Sigmoid colon (tissue), 6 donors: ENCODE measurements at regions not wholly inside any gene's neighbourhood (a gene's known extent, or its start where the extent isn't known, plus 50 kb on each side); places are given as distances from the start of the nearest gene placed in this dataset.

Experiments used
- DNase-seq: peaks from one replicate; pipeline ENCODE4 v3.0.0-alpha.2; 2019
- H3K27ac ChIP-seq, 4 donors: fragments of 200-600 bp; sonication (generic); one replicate each; pipeline ENCODE4 v1.5.1; 2016 to 2019; ENCODE audit warnings: mild to moderate bottlenecking in 1 of 4
- H3K27me3 ChIP-seq, 3 donors: fragments of 200-600 bp; sonication (generic); one replicate each; pipeline ENCODE4 v1.5.1; 2019; ENCODE audit warnings: mild to moderate bottlenecking in 1 of 3
- H3K36me3 ChIP-seq, 4 donors: fragments of 200-600 bp; sonication (generic); one replicate each; pipeline ENCODE4 v1.5.1; 2016 to 2019
- H3K4me1 ChIP-seq, 4 donors: fragments of 200-600 bp; sonication (generic); one replicate each; pipeline ENCODE4 v1.5.1; 2017 to 2019
- H3K4me3 ChIP-seq, 4 donors: fragments of 200-600 bp; sonication (generic); one replicate each; pipeline ENCODE4 v1.5.1; 2017 to 2019; ENCODE audit warnings: mild to moderate bottlenecking in 2 of 4, moderate library complexity in 1 of 4
- H3K9me3 ChIP-seq, 4 donors: fragments of 200-600 bp in 3 of 4; sonication (generic) in 3 of 4; one replicate each; pipeline versions ENCODE4 v1.5.1 to v1.6.1; 2013 to 2019
- CTCF ChIP-seq, 4 experiments: fragments of 450-650 bp in 3 of 4; fragments of 200-600 bp in 1 of 4; IDR thresholded peaks; one replicate each; pipeline ENCODE4 v1.5.1; 2016 to 2019; ENCODE audit warnings: antibody characterized with exemption in 4 of 4, mild to moderate bottlenecking in 3 of 4, moderate library complexity in 2 of 4
- EP300 ChIP-seq, 4 donors: sonication (generic); formaldehyde crosslinking; IDR thresholded peaks; one replicate each; pipeline ENCODE4 v1.6.1; 2017; ENCODE audit warnings: antibody characterized with exemption in 4 of 4
- POLR2A ChIP-seq, 2 donors: fragments of 450-650 bp; IDR thresholded peaks; one replicate each; pipeline ENCODE4 v1.6.1; 2016; ENCODE audit warnings: antibody characterized with exemption in 2 of 2, mild to moderate bottlenecking in 2 of 2, moderate library complexity in 2 of 2
- POLR2AphosphoS5 ChIP-seq, 4 donors: sonication (generic); formaldehyde crosslinking; IDR thresholded peaks; one replicate each; pipeline ENCODE4 v1.6.1; 2017; ENCODE audit warnings: antibody characterized with exemption in 4 of 4
- WGBS, 2 donors: extraction: QIAGEN DNeasy Blood & Tissue Kit; methylation state at CpG; one replicate each; pipeline ENCODE4 v1.1.7; 2013; 5-methylcytosine and 5-hydroxymethylcytosine counted together
- intact Hi-C: fragments of 100-400 bp; cut with DNase I; formaldehyde crosslinking; loops from one replicate; pipeline ENCODE4 v1.15.1; 2023
- donor health status: healthy with polysubstance abuse.
- donor health status: healthy.

- H3K36me3 ChIP-seq, result no peaks in the 10 kb centered on the region
- WGBS, 2 donors, result 54 to 69% methylated on average over 2 of the region's 2 CpGs
- no peak for DNase-seq
- H3K4me3 ChIP-seq, result no peak overlapping the region
- H3K9me3 ChIP-seq, result no peaks in the 10 kb centered on the region
- intact Hi-C loops, result no loop called here
- no peak for TF ChIP-seq CTCF (IDR thresholded peaks at IDR 0.05)
- no peak for TF ChIP-seq POLR2AphosphoS5 (IDR thresholded peaks at IDR 0.05)
- no peak for TF ChIP-seq EP300 (IDR thresholded peaks at IDR 0.05)
- no peak for TF ChIP-seq POLR2A (IDR thresholded peaks at IDR 0.05)
- H3K4me1 ChIP-seq, result no peaks in the 10 kb centered on the region
- H3K27ac ChIP-seq, result no peak overlapping the region
- H3K27me3 ChIP-seq, result no peaks in the 10 kb centered on the region
Measured at GRCh38 chr13:63425131-63425530, 2009.5 kb upstream of the PCDH20 start.

- Histone ChIP-seq H3K9me3 (no peaks in the 10 kb centered on the region), H3K27me3 (no peaks in the 10 kb centered on the region), H3K4me1 (no peaks in the 10 kb centered on the region), H3K27ac (no peak overlapping the region), H3K36me3 (no peaks in the 10 kb centered on the region), H3K4me3 (no peak overlapping the region)
- DNase-seq, result no peak
- intact Hi-C loops, result no loop called here
- TF ChIP-seq POLR2A (IDR thresholded peaks at IDR 0.05) (no peak), POLR2AphosphoS5 (IDR thresholded peaks at IDR 0.05) (no peak), EP300 (IDR thresholded peaks at IDR 0.05) (no peak), CTCF (IDR thresholded peaks at IDR 0.05) (no peak)
- 45 to 60% methylated on average over 3 of the region's 3 CpGs for WGBS, 2 donors
Measured at GRCh38 chr13:63421123-63421522, 2005.5 kb upstream of the PCDH20 start.

GRCh38 chr13:63420685-63421084 lies 2005.0 kb upstream of the PCDH20 start:
- Histone ChIP-seq H3K36me3 (no peaks in the 10 kb centered on the region), H3K4me3 (no peak overlapping the region), H3K9me3 (no peaks in the 10 kb centered on the region), H3K4me1 (no peaks in the 10 kb centered on the region), H3K27ac (no peak overlapping the region), H3K27me3 (no peaks in the 10 kb centered on the region)
- no peak for DNase-seq
- intact Hi-C loops, result no loop called here
- TF ChIP-seq POLR2A (IDR thresholded peaks at IDR 0.05) (no peak), EP300 (IDR thresholded peaks at IDR 0.05) (no peak), CTCF (IDR thresholded peaks at IDR 0.05) (no peak), POLR2AphosphoS5 (IDR thresholded peaks at IDR 0.05) (no peak)

- 64 to 68% methylated on average over 2 of the region's 2 CpGs for WGBS, 2 donors
- intact Hi-C loops, result no loop called here
Measured at GRCh38 chr13:63414247-63414646, 1998.6 kb upstream of the PCDH20 start.

More at GRCh38 chr13:63414247-63414646, 1998.6 kb upstream of the PCDH20 start:
- no peak overlapping the region for H3K4me3 ChIP-seq
- no peak for TF ChIP-seq POLR2AphosphoS5 (IDR thresholded peaks at IDR 0.05)
- TF ChIP-seq CTCF (IDR thresholded peaks at IDR 0.05), result no peak
- no peak for TF ChIP-seq EP300 (IDR thresholded peaks at IDR 0.05)
- TF ChIP-seq POLR2A (IDR thresholded peaks at IDR 0.05), result no peak
- no peaks in the 10 kb centered on the region for H3K36me3 ChIP-seq
- DNase-seq, result no peak
- no peak overlapping the region for H3K27ac ChIP-seq
- no peaks in the 10 kb centered on the region for H3K9me3 ChIP-seq
- peaks cover 0 to 3% (median 0%) of the 10 kb centered on the region in 4 donors for H3K4me1 ChIP-seq
- no peaks in the 10 kb centered on the region for H3K27me3 ChIP-seq
